ENCODE measurements at regions not wholly inside any gene's neighbourhood (a gene's known extent, or its start where the extent isn't known, plus 50 kb on each side); places are given as distances from the start of the nearest gene placed in this dataset.

DNA sequence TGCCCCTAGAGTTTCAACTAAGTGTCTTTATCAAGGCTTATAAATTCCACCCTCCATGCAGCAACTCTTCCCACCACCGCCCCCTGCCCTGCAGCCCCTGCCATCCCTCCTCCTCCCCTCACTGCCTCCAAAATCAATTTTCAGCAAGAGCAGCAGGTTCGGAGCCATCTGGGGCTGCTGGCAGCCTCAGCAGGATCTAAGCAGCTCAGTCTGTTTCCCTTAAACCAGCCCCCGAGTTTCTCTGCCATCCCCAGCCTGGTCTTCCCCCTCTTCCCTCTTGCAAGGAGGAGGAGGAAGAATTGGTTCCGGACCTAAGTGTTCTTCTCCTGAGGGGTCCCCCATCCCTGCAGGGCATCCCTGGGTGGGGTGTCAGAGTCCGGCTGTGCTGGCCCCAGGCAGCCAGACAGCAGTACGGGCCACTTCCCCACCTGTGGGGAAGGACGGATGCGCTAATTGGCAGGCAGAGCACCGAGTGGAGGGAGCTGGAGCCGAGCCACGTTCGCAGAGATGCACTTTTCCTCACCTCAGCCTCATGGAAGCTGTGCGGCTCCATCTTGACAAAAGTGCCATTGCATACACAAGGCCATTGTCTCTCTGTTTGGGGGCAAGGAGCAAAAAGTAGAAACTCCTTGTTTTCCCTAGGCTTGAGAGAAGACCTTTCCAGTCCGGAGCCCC lies 189.3 kb downstream of the KCNA5 start:
- DNase-seq, result no peak

- DNase-seq, result no peak
Observed at GRCh38 chr12:5236022-5236640, 192.5 kb downstream of the KCNA5 start.

GRCh38 chr12:5242440-5242839 lies 189.5 kb upstream of the NTF3 start:
- DNase-seq, result no peak

GRCh38 chr12:5243014-5243413 lies 188.9 kb upstream of the NTF3 start:
- no peak for DNase-seq

GRCh38 chr12:5244513-5244972 lies 187.4 kb upstream of the NTF3 start:
- no peak for DNase-seq

GRCh38 chr12:5246196-5246595 lies 185.7 kb upstream of the NTF3 start:
- DNase-seq, result no peak

DNA sequence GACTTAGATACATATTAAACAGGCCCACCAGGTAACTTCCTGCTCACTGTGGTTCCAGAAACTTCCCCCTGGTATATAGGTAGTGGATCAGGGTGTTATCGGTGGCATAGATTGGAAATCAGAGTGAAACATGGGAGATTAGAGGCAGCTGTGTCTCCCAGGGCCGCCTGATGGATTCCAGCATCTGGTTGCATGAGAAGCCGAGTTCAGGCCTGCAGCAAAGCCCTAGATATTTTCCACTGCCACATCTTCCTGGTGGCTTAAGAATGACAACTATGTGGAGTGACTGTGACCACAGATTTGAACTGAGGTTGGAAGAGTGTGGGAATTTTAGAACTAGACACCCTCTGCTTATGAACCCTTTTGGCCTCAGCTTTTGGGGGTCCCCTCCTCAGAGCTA lies 184.8 kb upstream of the NTF3 start:
- no peak for DNase-seq

DNA sequence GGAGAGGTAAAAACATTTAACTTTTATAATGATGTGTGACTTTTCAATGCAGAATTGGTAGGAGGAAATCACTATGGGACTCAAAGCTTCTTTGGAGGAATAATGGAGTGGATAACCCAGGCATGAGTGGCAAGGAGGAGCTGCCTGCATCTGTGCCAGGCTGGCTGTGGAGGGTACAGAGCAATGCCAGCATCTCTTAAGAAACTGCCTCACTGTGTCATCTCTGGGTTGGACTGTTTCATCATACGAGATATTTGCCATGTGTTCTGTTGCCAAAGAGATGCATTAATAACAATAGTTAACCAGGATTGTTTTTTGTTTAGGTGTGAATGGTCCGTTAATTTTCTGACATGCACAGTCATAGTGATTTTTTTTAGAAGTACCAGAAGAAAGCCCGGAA lies 183.7 kb upstream of the NTF3 start:
- no peak for DNase-seq

DNA sequence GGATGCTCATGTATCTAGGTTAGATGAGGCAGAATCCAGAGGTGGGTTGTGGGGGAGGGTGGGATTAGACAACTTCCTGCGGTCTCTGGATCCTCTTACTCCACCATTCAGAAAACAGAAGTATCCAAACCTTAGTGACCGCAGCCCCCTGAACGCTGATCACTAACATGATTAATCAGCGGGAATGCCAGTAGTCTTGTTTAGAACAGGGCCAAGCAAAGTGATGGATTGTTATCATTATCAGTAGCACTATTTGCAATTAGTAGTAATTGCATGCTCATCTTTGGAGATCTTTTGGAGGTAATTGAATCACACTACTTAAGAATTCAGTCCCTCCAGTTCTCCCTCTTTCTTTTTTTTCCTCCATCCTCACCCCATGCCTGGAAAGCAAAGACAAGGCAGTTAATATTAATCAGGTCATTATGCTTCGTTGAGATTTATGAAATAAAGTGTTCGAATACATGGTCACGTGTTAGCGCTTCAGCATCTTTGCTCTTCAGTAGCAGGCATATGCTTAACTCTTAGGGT lies 182.8 kb upstream of the NTF3 start:
- no peak for DNase-seq

DNA sequence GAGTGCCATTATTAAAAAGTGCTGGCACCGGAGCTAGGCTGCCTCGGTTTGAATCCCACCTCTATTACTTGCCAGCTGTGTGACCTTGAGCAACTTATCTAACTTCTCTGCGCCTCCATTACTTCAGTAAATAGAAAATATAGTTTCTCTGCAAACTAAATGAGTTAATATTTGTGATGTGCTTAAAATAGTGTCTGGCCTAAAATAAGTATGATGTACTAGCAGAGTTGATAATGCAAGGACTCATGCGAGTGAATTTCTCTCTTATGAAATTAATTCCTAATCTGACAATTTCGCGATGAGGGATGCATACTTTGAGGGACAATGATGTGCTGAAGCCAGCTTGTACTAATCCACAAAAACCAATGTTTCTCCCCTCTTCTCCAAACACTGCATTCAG lies 180.8 kb upstream of the NTF3 start:
- DNase-seq, result no peak

GRCh38 chr12:5251786-5252185 lies 180.1 kb upstream of the NTF3 start:
- DNase-seq, result no peak

GRCh38 chr12:5254703-5255102 lies 177.2 kb upstream of the NTF3 start:
- no peak for DNase-seq

- DNase-seq, result no peak
Observed at GRCh38 chr12:5257763-5258495, 174.0 kb upstream of the NTF3 start.

DNA sequence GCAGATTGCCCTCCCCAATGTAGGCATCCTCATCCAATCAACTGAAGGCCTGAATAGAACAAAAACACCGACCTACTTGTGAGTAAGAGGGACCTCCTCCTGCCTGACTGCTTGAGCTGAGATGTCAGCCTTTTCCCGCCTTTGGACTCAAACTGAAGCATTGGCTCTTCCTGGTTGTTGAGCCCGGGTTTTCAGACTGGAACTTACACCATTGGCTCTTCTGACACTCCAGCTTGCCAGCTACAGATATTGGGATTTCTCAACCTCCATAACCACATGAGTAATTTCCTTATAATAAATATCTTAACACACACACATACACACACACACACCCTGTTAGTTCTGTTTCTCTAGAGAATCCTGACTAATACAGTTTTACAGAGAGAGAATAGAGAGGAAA lies 173.4 kb upstream of the NTF3 start:
- no peak for DNase-seq

GRCh38 chr12:5258926-5259325 lies 173.0 kb upstream of the NTF3 start:
- no peak for DNase-seq

DNA sequence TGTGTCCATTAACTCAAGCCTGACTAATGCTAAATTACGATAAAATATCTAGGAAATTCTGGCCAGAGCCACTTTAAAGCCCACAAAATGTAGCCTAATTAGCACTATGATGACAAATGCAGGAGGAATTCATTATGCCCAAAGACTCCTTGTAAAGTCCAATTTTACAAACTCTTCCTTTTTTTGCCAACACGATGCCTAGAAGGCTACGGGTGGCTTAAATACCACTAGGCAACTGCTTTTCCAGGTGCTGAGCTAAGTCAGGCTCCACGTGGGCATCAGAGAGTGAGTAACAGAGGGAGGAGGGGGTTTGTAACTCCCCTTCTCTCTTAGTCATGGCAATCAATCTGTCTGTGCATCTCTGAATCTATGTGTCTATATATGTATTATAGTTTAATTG lies 172.4 kb upstream of the NTF3 start:
- no peak for DNase-seq

- DNase-seq, result no peak
Observed at GRCh38 chr12:5260086-5260485, 171.8 kb upstream of the NTF3 start.

DNA sequence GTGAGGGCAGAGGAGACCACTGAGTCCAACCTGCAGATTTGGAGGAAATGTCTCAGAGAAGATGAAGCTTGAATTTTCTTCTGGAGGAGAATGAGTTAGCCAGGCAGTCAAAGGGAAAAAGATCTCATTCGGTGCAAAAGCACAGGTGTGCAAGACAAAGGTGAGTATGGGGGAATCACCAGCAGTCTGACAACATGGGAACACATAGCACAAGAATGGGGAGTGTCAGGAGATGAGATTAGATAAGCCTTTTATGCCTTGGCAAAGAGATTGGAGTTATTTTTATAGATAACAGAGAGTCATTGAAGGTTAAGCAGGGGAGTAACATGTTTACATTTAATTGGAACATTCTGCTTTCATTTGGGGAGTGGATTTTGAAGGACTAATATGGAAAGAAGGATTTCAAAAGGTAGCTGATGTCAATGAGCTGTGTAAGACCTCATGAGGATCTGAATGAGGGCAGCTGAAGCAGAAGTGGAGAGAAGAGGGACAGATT lies 171.3 kb upstream of the NTF3 start:
- no peak for DNase-seq

DNA sequence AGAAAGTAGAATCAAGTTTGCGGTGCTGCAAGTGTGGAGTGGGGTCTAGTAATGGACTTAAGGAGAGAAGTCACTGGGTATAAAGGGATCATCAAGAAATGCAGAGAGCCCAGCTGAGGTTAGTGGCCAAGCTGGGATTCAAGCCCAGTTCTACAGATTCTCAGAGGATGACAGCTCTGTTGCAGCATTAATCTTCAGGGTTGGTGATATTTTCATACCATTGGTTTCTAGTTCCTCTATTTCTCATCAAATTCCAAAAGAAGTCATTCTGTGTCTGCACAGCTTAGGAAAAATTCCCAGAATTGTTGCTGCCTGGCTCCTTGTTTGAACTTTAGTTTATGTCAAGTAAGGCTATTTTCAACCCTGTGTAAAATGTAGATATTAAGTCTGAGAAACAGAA lies 169.5 kb upstream of the NTF3 start:
- no peak for DNase-seq

DNA sequence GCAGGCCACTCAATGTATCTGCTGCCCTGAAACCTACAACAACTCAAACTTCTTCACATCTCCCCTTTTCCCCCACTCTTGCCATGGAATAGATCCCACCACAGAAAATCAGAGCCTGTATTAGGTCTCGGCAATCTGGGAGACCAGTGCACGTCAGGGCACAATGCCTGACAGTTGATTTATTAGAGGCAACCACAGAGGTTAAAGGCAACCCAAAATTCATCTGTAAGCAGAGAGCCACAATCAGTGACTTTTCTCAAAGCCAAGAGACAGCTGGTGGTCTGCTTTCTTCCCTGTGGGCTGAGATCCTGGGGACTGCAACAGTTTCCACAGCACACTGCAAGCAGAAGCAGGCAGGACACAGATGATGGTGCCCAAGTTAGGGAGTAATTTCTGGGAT lies 169.0 kb upstream of the NTF3 start:
- no peak for DNase-seq

DNA sequence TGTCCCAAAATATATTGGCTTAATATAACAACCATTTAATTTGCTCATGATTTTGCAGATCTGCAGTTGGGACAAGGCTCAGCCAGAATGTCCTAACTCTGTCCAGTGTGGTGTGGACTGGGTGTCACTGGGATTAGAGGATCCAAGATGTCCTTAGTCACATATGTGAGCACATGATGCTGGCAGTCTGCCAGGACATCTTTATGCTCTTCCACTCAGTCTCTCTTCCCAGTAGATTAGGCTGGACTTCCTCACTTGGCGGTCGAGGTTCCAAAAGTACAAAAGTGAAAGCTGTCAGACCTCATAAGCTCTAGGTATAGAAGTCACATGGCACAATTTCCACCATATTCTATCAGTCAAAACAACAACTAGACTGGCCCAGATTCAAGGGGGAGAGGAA lies 167.9 kb upstream of the NTF3 start:
- DNase-seq, result no peak

DNA sequence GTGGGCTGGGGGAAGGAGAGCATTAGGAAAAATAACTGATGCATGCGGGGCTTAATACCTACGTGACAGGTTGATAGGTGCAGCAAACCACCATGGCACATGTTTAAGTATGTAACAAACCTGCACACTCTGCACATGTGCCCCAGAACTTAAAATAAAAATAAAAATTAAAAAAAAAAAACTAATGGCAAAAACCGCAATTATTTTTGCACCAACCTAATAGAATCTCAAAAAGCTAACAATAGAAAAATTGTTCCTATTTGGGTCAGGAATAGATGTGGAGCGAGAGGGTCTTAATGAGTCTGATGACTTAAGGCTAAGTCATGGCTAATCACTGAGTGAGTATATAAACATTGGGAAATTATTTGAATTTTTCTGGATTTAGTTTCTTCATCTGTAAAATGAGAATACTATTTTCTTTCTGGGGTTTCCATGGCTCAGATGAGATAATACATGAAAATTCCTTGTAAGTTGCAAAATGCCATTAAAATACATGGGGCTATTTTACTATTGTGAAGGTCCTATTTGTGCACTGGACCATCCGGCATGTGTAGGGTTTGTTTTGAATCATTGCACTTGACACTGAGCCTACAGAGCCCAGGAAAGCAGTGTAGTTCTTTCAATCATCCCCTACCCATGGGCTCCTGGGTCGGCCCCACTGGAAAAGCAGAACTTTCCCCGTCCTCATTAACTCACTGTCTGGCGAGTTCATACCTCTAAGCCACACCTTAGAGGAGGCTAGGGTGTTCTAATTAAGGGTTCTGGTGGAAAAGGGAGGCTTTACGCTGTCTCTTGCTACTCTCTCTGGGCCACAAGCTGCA lies 164.1 kb upstream of the NTF3 start:
- no peak for DNase-seq

Data from NCI-H1105 treated with DMSO at 0.1 percent for 48 hours (cell line).